A549 (cell line): ENCODE measurements at regions not wholly inside any gene's neighbourhood (a gene's known extent, or its start where the extent isn't known, plus 50 kb on each side); places are given as distances from the start of the nearest gene placed in this dataset.

Experiments
- CHD2 ChIP-seq: fragments of 150-350 bp; IDR thresholded peaks from 2 replicates; pipeline ENCODE4 v1.6.1; 2014; ENCODE audit warnings: low read length; ENCODE audit not compliant: partially characterized antibody
- EP300 ChIP-seq, 2 experiments: fragments of >200 bp; sonication (Bioruptor Twin); formaldehyde crosslinking; IDR thresholded peaks; 2 replicates in 1 of 2; 3 replicates in 1 of 2; pipeline ENCODE4 v1.6.1; 2016 to 2017
- HOXA7 ChIP-seq: fragments of 250-450 bp; sonication (Bioruptor Pico); IDR thresholded peaks from 2 replicates; pipeline ENCODE4 v1.5.0; 2020; ENCODE audit warnings: mild to moderate bottlenecking, moderate library complexity
- JUN ChIP-seq, 2 experiments: fragments of >200 bp; sonication (Bioruptor Twin); formaldehyde crosslinking; IDR thresholded peaks; 2 replicates in 1 of 2; 3 replicates in 1 of 2; pipeline ENCODE4 v1.6.1; 2016 to 2017
- JUNB ChIP-seq: fragments of >200 bp; sonication (Bioruptor Twin); formaldehyde crosslinking; IDR thresholded peaks from 2 replicates; pipeline ENCODE4 v1.6.1; 2016
- MAFK ChIP-seq: fragments of 450-650 bp; IDR thresholded peaks from 2 replicates; pipeline ENCODE4 v1.6.1; 2014; ENCODE audit not compliant: partially characterized antibody
- MAZ ChIP-seq: fragments of 150-350 bp; IDR thresholded peaks from 2 replicates; pipeline ENCODE4 v1.6.1; 2014; ENCODE audit warnings: antibody characterized with exemption, low read depth, low read length, borderline replicate concordance
- POLR2A ChIP-seq: IDR thresholded peaks from 2 replicates; pipeline ENCODE4 v1.6.1; 2012; ENCODE audit warnings: mild to moderate bottlenecking, low read length
- RAD21 ChIP-seq, 2 experiments: fragments of >200 bp in 1 of 2; sonication (Bioruptor Twin) in 1 of 2; formaldehyde crosslinking in 1 of 2; IDR thresholded peaks in 1 of 2; conservative IDR thresholded peaks in 1 of 2; 2 replicates in 1 of 2; 3 replicates in 1 of 2; pipeline ENCODE4 v1.6.1; 2012 to 2018; ENCODE audit warnings: inconsistent platforms in 1 of 2
- SMC3 ChIP-seq: fragments of >200 bp; sonication (Bioruptor Twin); formaldehyde crosslinking; IDR thresholded peaks from 3 replicates; pipeline ENCODE4 v1.6.1; 2018; ENCODE audit warnings: inconsistent platforms
- TP53 ChIP-seq: fragments of 250-450 bp; sonication (Bioruptor Pico); IDR thresholded peaks from 2 replicates; pipeline ENCODE4 v1.5.0; 2021; ENCODE audit warnings: mild to moderate bottlenecking, moderate library complexity
- TF ChIP-seq, protein P1 (sequence below): fragments of >200 bp; sonication (Bioruptor Twin); formaldehyde crosslinking; IDR thresholded peaks from 3 replicates; pipeline ENCODE4 v1.5.1; 2016
- TF ChIP-seq, protein P2 (sequence below): fragments of 200-600 bp; sonication (generic); IDR thresholded peaks from 2 replicates; pipeline ENCODE4 v1.6.1; 2016; ENCODE audit warnings: antibody characterized with exemption, mild to moderate bottlenecking, moderate library complexity
- TF ChIP-seq, protein P3 (sequence below): fragments of 450-650 bp; IDR thresholded peaks from 2 replicates; pipeline ENCODE4 v1.6.1; 2014; ENCODE audit warnings: antibody characterized with exemption

DNA sequence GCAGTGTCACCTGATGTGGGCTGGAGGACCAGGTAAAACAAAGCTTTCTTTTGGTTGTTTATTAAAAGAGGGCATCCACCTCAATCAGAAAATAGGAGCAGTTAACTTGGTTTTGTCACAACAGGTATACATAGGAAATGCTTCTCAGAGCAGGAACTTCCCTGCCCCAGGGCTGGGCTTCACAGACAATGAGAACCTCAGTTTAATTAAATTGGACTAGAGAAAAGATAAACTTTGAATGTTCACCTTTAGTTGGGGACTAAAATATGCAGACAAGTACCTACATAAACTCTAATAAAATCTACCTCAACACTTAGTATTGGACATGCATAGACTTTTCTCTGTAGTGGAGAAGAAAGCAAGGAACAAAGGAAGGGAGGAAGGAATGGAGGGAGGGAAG, 392.0 kb downstream of the ENC1 start:
- TF ChIP-seq, protein P1, sequence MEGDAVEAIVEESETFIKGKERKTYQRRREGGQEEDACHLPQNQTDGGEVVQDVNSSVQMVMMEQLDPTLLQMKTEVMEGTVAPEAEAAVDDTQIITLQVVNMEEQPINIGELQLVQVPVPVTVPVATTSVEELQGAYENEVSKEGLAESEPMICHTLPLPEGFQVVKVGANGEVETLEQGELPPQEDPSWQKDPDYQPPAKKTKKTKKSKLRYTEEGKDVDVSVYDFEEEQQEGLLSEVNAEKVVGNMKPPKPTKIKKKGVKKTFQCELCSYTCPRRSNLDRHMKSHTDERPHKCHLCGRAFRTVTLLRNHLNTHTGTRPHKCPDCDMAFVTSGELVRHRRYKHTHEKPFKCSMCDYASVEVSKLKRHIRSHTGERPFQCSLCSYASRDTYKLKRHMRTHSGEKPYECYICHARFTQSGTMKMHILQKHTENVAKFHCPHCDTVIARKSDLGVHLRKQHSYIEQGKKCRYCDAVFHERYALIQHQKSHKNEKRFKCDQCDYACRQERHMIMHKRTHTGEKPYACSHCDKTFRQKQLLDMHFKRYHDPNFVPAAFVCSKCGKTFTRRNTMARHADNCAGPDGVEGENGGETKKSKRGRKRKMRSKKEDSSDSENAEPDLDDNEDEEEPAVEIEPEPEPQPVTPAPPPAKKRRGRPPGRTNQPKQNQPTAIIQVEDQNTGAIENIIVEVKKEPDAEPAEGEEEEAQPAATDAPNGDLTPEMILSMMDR, result no peak
- TF ChIP-seq RAD21 (conservative IDR thresholded peaks at IDR 0.05 in 1 of 2, IDR thresholded peaks at IDR 0.05 in 1 of 2) (no peak), POLR2A (no peak), HOXA7 (CRISPR knock-in tag) (no peak), MAFK (no peak), JUNB (no peak), CHD2 (no peak), TP53 (no peak), EP300 (IDR thresholded peaks at IDR 0.05) (no peak), SMC3 (no peak), JUN (IDR thresholded peaks at IDR 0.05) (no peak), MAZ (no peak)
- TF ChIP-seq, protein P2, sequence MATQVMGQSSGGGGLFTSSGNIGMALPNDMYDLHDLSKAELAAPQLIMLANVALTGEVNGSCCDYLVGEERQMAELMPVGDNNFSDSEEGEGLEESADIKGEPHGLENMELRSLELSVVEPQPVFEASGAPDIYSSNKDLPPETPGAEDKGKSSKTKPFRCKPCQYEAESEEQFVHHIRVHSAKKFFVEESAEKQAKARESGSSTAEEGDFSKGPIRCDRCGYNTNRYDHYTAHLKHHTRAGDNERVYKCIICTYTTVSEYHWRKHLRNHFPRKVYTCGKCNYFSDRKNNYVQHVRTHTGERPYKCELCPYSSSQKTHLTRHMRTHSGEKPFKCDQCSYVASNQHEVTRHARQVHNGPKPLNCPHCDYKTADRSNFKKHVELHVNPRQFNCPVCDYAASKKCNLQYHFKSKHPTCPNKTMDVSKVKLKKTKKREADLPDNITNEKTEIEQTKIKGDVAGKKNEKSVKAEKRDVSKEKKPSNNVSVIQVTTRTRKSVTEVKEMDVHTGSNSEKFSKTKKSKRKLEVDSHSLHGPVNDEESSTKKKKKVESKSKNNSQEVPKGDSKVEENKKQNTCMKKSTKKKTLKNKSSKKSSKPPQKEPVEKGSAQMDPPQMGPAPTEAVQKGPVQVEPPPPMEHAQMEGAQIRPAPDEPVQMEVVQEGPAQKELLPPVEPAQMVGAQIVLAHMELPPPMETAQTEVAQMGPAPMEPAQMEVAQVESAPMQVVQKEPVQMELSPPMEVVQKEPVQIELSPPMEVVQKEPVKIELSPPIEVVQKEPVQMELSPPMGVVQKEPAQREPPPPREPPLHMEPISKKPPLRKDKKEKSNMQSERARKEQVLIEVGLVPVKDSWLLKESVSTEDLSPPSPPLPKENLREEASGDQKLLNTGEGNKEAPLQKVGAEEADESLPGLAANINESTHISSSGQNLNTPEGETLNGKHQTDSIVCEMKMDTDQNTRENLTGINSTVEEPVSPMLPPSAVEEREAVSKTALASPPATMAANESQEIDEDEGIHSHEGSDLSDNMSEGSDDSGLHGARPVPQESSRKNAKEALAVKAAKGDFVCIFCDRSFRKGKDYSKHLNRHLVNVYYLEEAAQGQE, result no peak
- TF ChIP-seq, protein P3, sequence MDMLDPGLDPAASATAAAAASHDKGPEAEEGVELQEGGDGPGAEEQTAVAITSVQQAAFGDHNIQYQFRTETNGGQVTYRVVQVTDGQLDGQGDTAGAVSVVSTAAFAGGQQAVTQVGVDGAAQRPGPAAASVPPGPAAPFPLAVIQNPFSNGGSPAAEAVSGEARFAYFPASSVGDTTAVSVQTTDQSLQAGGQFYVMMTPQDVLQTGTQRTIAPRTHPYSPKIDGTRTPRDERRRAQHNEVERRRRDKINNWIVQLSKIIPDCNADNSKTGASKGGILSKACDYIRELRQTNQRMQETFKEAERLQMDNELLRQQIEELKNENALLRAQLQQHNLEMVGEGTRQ, result no peak
